ENCODE measurements at regions not wholly inside any gene's neighbourhood (a gene's known extent, or its start where the extent isn't known, plus 50 kb on each side); places are given as distances from the start of the nearest gene placed in this dataset.

GRCh38 chr22:34976474-34976873 lies 89.5 kb upstream of the ISX start:
- TF ChIP-seq CTCF (IDR thresholded peaks at IDR 0.05), result no peak
- no peak for TF ChIP-seq POLR2A (IDR thresholded peaks at IDR 0.05)

Data from body of pancreas (tissue), 4 donors.